ENCODE measurements at regions not wholly inside any gene's neighbourhood (a gene's known extent, or its start where the extent isn't known, plus 50 kb on each side); places are given as distances from the start of the nearest gene placed in this dataset.

DNA sequence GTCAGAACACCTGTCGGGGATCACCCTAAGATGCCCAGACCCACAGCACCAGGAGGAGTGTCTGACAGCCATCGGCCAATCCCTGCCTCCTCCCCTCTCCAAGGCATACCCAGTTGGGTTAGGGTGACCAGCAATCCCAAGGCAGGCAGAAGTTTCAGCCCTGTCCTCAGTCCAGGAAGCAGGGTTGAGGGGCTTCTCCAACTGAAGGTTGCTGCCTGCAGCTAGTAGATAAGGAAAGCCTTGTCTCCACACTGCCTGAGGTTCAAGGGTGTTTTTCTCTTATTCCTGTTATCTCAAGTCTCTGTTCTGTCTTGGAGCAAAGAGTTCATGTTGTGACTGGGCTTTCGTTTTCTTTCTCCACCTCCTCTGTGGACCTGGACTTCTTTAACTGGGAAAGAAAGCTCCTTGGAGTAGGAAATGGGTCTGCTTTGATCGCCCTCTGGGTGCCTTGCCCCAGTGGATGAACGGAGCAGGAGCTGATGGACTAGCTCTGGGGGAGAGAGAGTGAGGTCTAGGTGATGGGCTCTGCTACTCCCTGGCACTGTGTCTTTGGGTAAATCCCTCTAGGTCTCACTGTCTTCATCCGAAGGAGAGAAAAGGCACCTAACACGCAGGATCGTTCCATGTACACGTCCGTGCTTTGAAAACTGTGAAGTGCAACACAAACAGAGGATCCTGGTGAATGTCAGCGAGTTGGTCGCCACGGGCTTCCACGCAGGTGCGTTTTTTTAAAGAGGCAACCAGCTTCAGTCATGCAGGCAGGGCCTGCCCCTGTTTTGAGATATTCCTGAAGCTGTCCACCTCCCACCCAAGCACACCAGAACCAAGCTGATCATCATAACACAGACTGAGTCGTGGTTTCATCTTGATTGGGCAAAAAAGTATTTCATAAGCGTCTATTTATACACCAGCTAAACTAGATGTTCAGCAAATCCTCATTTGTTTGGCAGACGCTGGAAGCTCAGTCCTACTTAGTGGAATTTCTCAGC is 52.5 kb upstream of the FOXN3 start:
- TF ChIP-seq, protein P1, sequence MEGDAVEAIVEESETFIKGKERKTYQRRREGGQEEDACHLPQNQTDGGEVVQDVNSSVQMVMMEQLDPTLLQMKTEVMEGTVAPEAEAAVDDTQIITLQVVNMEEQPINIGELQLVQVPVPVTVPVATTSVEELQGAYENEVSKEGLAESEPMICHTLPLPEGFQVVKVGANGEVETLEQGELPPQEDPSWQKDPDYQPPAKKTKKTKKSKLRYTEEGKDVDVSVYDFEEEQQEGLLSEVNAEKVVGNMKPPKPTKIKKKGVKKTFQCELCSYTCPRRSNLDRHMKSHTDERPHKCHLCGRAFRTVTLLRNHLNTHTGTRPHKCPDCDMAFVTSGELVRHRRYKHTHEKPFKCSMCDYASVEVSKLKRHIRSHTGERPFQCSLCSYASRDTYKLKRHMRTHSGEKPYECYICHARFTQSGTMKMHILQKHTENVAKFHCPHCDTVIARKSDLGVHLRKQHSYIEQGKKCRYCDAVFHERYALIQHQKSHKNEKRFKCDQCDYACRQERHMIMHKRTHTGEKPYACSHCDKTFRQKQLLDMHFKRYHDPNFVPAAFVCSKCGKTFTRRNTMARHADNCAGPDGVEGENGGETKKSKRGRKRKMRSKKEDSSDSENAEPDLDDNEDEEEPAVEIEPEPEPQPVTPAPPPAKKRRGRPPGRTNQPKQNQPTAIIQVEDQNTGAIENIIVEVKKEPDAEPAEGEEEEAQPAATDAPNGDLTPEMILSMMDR (IDR thresholded peaks at IDR 0.05; ENCODE audit: insufficient read depth, low read length), result no peak
- TF ChIP-seq, protein P2, sequence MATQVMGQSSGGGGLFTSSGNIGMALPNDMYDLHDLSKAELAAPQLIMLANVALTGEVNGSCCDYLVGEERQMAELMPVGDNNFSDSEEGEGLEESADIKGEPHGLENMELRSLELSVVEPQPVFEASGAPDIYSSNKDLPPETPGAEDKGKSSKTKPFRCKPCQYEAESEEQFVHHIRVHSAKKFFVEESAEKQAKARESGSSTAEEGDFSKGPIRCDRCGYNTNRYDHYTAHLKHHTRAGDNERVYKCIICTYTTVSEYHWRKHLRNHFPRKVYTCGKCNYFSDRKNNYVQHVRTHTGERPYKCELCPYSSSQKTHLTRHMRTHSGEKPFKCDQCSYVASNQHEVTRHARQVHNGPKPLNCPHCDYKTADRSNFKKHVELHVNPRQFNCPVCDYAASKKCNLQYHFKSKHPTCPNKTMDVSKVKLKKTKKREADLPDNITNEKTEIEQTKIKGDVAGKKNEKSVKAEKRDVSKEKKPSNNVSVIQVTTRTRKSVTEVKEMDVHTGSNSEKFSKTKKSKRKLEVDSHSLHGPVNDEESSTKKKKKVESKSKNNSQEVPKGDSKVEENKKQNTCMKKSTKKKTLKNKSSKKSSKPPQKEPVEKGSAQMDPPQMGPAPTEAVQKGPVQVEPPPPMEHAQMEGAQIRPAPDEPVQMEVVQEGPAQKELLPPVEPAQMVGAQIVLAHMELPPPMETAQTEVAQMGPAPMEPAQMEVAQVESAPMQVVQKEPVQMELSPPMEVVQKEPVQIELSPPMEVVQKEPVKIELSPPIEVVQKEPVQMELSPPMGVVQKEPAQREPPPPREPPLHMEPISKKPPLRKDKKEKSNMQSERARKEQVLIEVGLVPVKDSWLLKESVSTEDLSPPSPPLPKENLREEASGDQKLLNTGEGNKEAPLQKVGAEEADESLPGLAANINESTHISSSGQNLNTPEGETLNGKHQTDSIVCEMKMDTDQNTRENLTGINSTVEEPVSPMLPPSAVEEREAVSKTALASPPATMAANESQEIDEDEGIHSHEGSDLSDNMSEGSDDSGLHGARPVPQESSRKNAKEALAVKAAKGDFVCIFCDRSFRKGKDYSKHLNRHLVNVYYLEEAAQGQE (IDR thresholded peaks at IDR 0.05; ENCODE audit: insufficient replicate concordance, low read depth), result no peak
- TF ChIP-seq POLR2AphosphoS5 (IDR thresholded peaks at IDR 0.05; ENCODE audit: low read depth), result no peak
